Epithelial cell of esophagus (primary cell): ENCODE measurements at regions not wholly inside any gene's neighbourhood (a gene's known extent, or its start where the extent isn't known, plus 50 kb on each side); places are given as distances from the start of the nearest gene placed in this dataset.

Experiments
- DNase-seq: peaks from one replicate; pipeline ENCODE4 v3.0.0; 2010; ENCODE audit warnings: low read depth
- H3K4me3 ChIP-seq: 2 replicates; pipeline ENCODE4 v1.5.1; 2011; ENCODE audit warnings: mild to moderate bottlenecking, low read length, control low read depth
- CTCF ChIP-seq: IDR thresholded peaks from 2 replicates; pipeline ENCODE4 v1.5.1; 2011; ENCODE audit warnings: low read depth, mild to moderate bottlenecking, low read length, control low read depth, inconsistent platforms; ENCODE audit not compliant: insufficient read depth; ENCODE audit errors: missing control alignments

DNA sequence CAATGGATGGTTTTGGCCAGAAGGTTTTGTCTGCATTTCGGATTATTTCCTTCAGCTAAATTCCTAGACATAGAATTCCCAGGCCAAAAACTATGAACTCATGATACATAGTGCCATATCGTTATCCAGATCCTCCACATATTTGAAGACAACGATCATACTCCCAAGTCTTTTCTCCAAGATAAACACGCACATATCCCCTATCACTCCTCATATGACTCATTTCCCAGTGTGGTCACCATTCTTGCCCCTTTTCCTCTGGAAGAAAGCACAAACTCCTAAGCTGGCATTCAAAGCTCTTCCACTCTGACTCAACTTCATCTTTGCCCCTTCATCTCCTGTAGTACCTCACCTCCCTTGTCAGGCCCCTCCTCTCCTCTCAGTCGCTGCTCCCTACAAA lies 277.6 kb downstream of the PLPP3 start:
- DNase-seq: peak; percentile 5
- H3K4me3 ChIP-seq: no peak overlapping the region
- TF ChIP-seq CTCF: no peak

- H3K4me3 ChIP-seq: no peak overlapping the region
- DNase-seq: no peak
- TF ChIP-seq CTCF: no peak
These were observed 278.5 kb downstream of the PLPP3 start for GRCh38 chr1:56300836-56301235.

DNA sequence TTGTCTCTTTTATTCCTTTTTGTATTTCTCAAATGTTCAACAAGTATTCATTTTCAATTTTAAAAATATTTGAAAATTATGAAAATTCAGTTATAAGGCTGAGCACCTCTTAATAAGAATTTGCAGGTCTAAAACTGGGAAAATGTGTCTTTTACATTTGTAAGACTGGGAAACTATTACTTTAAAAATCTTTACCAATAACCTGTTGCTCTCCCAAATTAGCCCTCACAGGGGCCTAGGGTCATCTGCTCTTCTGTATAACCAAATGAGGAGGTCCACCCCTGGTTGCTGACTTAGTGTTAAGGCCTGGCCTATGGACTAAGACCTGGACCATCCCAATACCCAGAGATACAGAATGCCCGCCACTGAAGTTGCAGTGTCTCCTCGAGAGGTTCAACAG lies 280.5 kb downstream of the PLPP3 start:
- DNase-seq: no peak
- H3K4me3 ChIP-seq: no peak overlapping the region
- TF ChIP-seq CTCF: no peak

DNA sequence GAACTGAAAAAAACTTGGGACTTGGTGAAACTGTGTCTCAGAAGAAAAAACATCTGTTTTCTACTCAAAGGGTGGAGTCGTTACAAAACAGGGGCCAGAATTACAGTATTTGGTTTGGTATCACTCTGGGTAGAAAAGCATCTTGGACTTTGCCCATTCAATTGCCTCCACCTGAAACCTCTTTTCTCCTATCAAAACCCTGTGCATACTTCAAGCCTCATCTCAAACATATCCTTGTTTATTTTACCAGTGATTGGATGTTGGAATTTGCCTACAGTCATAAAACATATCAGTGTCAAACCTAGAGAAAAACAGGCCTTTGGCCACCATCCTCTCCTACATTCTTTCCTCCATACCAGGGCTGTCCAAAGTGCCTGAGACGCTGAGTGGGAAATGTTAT lies 281.5 kb downstream of the PLPP3 start:
- DNase-seq: no peak
- TF ChIP-seq CTCF: no peak
- H3K4me3 ChIP-seq: no peak overlapping the region

DNA sequence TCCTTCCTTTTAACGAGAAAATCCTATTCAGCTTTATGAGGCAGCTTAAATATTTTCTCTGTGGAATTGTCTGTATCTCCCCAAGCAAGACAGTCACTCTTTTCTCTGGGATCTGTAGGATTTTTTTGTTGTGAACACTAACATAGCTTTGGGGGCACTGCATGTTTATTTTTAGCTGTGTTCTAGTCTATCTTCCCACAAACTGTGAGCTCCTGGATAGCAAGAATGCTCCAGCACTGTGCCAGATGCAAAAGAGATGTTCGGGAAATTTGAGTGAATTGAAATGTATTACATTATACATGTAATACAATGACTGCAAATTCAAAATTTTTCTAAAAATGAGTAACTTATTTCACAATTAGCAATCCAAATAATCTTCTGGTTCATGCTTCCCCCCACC lies 282.2 kb downstream of the PLPP3 start:
- no peak for DNase-seq
- H3K4me3 ChIP-seq: no peak overlapping the region
- no peak for TF ChIP-seq CTCF

DNA sequence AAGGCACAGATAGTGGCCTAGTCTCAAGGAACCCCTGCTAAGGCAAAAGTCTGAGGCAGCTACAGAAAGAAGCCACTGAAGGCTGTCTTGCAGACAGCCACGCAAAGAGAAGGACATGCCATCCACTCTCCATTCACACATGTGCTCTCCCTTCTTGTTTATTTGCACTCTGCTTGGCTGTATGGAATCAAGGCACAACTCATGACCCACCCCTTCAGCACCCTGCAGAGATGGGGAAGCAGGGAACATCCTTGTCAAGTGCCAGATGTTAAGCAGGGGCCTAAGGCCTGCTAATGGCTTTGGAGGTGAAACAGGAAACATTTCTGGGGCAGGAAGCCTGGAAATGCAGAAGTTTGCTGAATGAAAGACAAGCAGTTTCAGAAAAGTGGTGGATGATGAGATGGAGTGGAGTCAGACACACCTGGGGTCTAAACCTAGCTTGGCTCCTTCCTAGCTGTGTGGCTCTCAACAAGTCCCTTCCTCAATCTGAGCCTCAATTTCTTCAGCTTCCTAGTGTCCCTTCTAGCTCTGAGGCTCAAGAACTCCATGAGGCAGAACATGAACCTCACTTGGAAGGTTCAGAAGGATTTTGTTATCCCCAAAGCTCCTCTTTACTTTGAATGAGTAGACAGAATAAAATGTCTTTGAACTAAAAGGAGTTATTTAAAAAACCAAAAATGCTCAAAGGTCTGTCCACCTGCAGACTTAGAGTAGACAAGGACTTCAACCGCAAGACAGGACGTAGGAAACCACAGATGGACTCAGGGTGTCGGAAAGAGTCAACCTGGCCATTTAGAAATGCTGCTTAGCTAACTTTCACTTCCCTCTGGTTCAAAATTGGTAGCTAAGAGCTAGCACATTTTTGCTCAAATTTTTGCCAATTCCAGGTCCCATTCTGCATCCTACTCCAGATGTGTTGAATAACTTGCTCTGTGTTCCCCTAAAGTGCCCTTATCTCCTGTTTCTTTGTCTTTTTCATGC lies 283.1 kb downstream of the PLPP3 start:
- TF ChIP-seq CTCF: no peak
- H3K4me3 ChIP-seq: no peak overlapping the region
- DNase-seq: no peak
